SK-N-SH (cell line): ENCODE measurements at regions not wholly inside any gene's neighbourhood (a gene's known extent, or its start where the extent isn't known, plus 50 kb on each side); places are given as distances from the start of the nearest gene placed in this dataset.

Experiments used
- CTCF ChIA-PET: fragments of 300-600, 350-600 bp; formaldehyde crosslinking; extraction: SDS; loops from one replicate; lab custom pipeline; 2021; lab: Yijun Ruan, JAX
- POLR2A ChIA-PET: fragments of 350-600 bp; sonication (Branson Sonifier 250); formaldehyde crosslinking; extraction: SDS; loops from one replicate; lab custom pipeline; 2020; ENCODE audit warnings: antibody characterized with exemption, inconsistent platforms; lab: Yijun Ruan, JAX
- DNase-seq: peaks from one replicate; pipeline ENCODE4 v3.0.0; 2012
- H2AFZ ChIP-seq: fragments of 200-600 bp; sonication (generic); 2 replicates; pipeline ENCODE4 v1.8.1; 2016; ENCODE audit warnings: antibody characterized with exemption, mild to moderate bottlenecking, low read depth
- H3F3A ChIP-seq: fragments of 200-600 bp; sonication (generic); replicated peaks from 2 replicates; pipeline ENCODE3; 2016; ENCODE audit warnings: antibody characterized with exemption, mild to moderate bottlenecking; ENCODE audit not compliant: insufficient read depth
- H3K27ac ChIP-seq, 2 experiments: fragments of 200-500 bp in 1 of 2; fragments of 200-600 bp in 1 of 2; sonication (Bioruptor generic) in 1 of 2; sonication (generic), shearing (Covaris generic) in 1 of 2; 2 replicates each; pipeline versions ENCODE4 v1.5.1 to v1.6.1; 2014 to 2016; ENCODE audit warnings: low read depth in 2 of 2, inconsistent platforms in 1 of 2, low read length in 1 of 2, mild to moderate bottlenecking in 1 of 2, mixed read lengths in 1 of 2
- H3K27me3 ChIP-seq: fragments of 200-600 bp; sonication (generic), shearing (Covaris generic); 2 replicates; pipeline ENCODE4 v1.6.1; 2016; ENCODE audit warnings: mixed run types; ENCODE audit not compliant: insufficient read depth
- H3K36me3 ChIP-seq, 2 experiments: fragments of 200-500 bp in 1 of 2; fragments of 200-600 bp in 1 of 2; sonication (Bioruptor generic) in 1 of 2; sonication (generic) in 1 of 2; replicated peaks in 1 of 2; 2 replicates each; pipeline versions ENCODE3 to v1.5.1; 2014 to 2016; ENCODE audit warnings: low read length in 1 of 2, mild to moderate bottlenecking in 1 of 2; ENCODE audit not compliant: insufficient read depth in 2 of 2, control insufficient read depth in 1 of 2
- H3K4me1 ChIP-seq, 2 experiments: fragments of 200-500 bp in 1 of 2; fragments of 200-600 bp in 1 of 2; sonication (Bioruptor generic) in 1 of 2; sonication (generic), shearing (Covaris generic) in 1 of 2; 2 replicates each; pipeline versions ENCODE4 v1.5.1 to v1.6.1; 2014 to 2016; ENCODE audit warnings: low read depth in 1 of 2, low read length in 1 of 2, mixed run types in 1 of 2; ENCODE audit not compliant: insufficient read depth in 2 of 2, control insufficient read depth in 1 of 2
- H3K4me2 ChIP-seq: fragments of 200-600 bp; sonication (generic), shearing (Covaris generic); 2 replicates; pipeline ENCODE4 v1.6.1; 2017; ENCODE audit warnings: mixed run types
- H3K4me3 ChIP-seq, 2 experiments: fragments of 200-500 bp in 1 of 2; fragments of 200-600 bp in 1 of 2; sonication (Bioruptor generic) in 1 of 2; sonication (generic), shearing (Covaris generic) in 1 of 2; 2 replicates each; pipeline versions ENCODE4 v1.5.1 to v1.8.1; 2014 to 2016; ENCODE audit warnings: low read depth in 2 of 2, inconsistent platforms in 1 of 2, low read length in 1 of 2, mild to moderate bottlenecking in 1 of 2, mixed read lengths in 1 of 2, moderate library complexity in 1 of 2
- H3K79me2 ChIP-seq: fragments of 200-600 bp; sonication (generic); 2 replicates; pipeline ENCODE4 v1.8.1; 2017; ENCODE audit warnings: mild to moderate bottlenecking; ENCODE audit not compliant: insufficient read depth
- H3K9ac ChIP-seq: fragments of 200-600 bp; sonication (generic); 2 replicates; pipeline ENCODE4 v1.6.1; 2017; ENCODE audit warnings: mixed run types
- H3K9me2 ChIP-seq: fragments of 200-600 bp; sonication (generic); 2 replicates; pipeline ENCODE4 v1.6.1; 2017; ENCODE audit warnings: mixed run types
- H3K9me3 ChIP-seq: fragments of 200-600 bp; sonication (generic); 2 replicates; pipeline ENCODE4 v1.6.1; 2017; ENCODE audit warnings: mixed run types, mild to moderate bottlenecking, moderate library complexity
- H4K20me1 ChIP-seq: fragments of 200-600 bp; sonication (generic); 2 replicates; pipeline ENCODE4 v1.6.1; 2017; ENCODE audit warnings: mild to moderate bottlenecking, mixed run types; ENCODE audit not compliant: insufficient read depth
- CHD2 ChIP-seq: fragments of 150-350 bp; IDR thresholded peaks from 2 replicates; pipeline ENCODE4 v1.6.1; 2018; ENCODE audit warnings: low read length; ENCODE audit not compliant: partially characterized antibody
- CTCF ChIP-seq: fragments of 200-600 bp; sonication (generic); IDR thresholded peaks from 2 replicates; pipeline ENCODE4 v1.6.1; 2017; ENCODE audit warnings: antibody characterized with exemption, mild to moderate bottlenecking, moderate library complexity
- ELF1 ChIP-seq: IDR thresholded peaks from 2 replicates; pipeline ENCODE4 v1.4.0; 2012
- EP300 ChIP-seq, 2 experiments: IDR thresholded peaks; 2 replicates each; pipeline versions ENCODE4 v1.4.0 to v1.6.1; 2012; ENCODE audit warnings: borderline replicate concordance in 1 of 2, low read depth in 1 of 2, low read length in 1 of 2
- EZH2phosphoT487 ChIP-seq: fragments of 200-600 bp; sonication (generic); IDR thresholded peaks from 2 replicates; pipeline ENCODE4 v1.6.1; 2017; ENCODE audit warnings: low read depth, mixed run types, mild to moderate bottlenecking, antibody characterized with exemption, moderate library complexity, borderline replicate concordance
- FOSL2 ChIP-seq: IDR thresholded peaks from 2 replicates; pipeline ENCODE4 v1.4.0; 2012; ENCODE audit warnings: low read depth, mild to moderate bottlenecking, moderate library complexity, borderline replicate concordance
- GATA2 ChIP-seq: sonication (generic); formaldehyde crosslinking; IDR thresholded peaks from 2 replicates; pipeline ENCODE4 v1.5.0; 2020; ENCODE audit warnings: mild to moderate bottlenecking, missing genetic modification reagents
- IRF3 ChIP-seq: fragments of 150-350 bp; IDR thresholded peaks from 2 replicates; pipeline ENCODE4 v1.6.1; 2016; ENCODE audit warnings: mild to moderate bottlenecking, low read depth, low read length
- MEF2A ChIP-seq: IDR thresholded peaks from 2 replicates; pipeline ENCODE4 v1.4.0; 2012; ENCODE audit warnings: low read depth, borderline replicate concordance
- NFIC ChIP-seq: IDR thresholded peaks from 2 replicates; pipeline ENCODE4 v1.4.0; 2012; ENCODE audit warnings: borderline replicate concordance
- NRF1 ChIP-seq: IDR thresholded peaks from 2 replicates; pipeline ENCODE4 v1.6.1; 2012; ENCODE audit warnings: low read depth, mild to moderate bottlenecking, low read length
- PBX3 ChIP-seq: IDR thresholded peaks from 2 replicates; pipeline ENCODE4; 2012
- POLR2AphosphoS5 ChIP-seq: IDR thresholded peaks from 2 replicates; pipeline ENCODE4 v1.6.1; 2012; ENCODE audit warnings: low read depth, low read length
- RCOR1 ChIP-seq: fragments of 150-350 bp; IDR thresholded peaks from 2 replicates; pipeline ENCODE4 v1.6.1; 2017; ENCODE audit warnings: antibody characterized with exemption, low read length
- RFX5 ChIP-seq: IDR thresholded peaks from 2 replicates; pipeline ENCODE4 v1.6.1; 2012; ENCODE audit warnings: mild to moderate bottlenecking, improper control_type of control experiment, low read length
- RXRA ChIP-seq: IDR thresholded peaks from 2 replicates; pipeline ENCODE4 v1.4.0; 2012; ENCODE audit warnings: low read depth, mild to moderate bottlenecking, borderline replicate concordance
- SIN3A ChIP-seq: IDR thresholded peaks from 2 replicates; pipeline ENCODE4 v1.6.1; 2012; ENCODE audit warnings: low read depth, mild to moderate bottlenecking, low read length, moderate library complexity, borderline replicate concordance
- SMC3 ChIP-seq: IDR thresholded peaks from 2 replicates; pipeline ENCODE4 v1.6.1; 2012; ENCODE audit warnings: low read depth, low read length, improper control_type of control experiment
- TEAD4 ChIP-seq: IDR thresholded peaks from 2 replicates; pipeline ENCODE4 v1.4.0; 2012; ENCODE audit warnings: mild to moderate bottlenecking, borderline replicate concordance; ENCODE audit not compliant: insufficient read depth
- ZBTB33 ChIP-seq: IDR thresholded peaks from 2 replicates; pipeline ENCODE4 v1.4.0; 2012; ENCODE audit warnings: low read depth, borderline replicate concordance
- WGBS: methylation state at CpG from one replicate; pipeline ENCODE4 v1.1.6; 2017; ENCODE audit warnings: low lambda C conversion rate; 5-methylcytosine and 5-hydroxymethylcytosine counted together

GRCh38 chr1:188557053-188557452, 1728.3 kb downstream of the PLA2G4A start:
- Histone ChIP-seq H3K27ac (no peak overlapping the region), H2AFZ (no peak overlapping the region), H3K4me2 (no peak overlapping the region), H3K27me3 (no peaks in the 10 kb centered on the region), H3K36me3 (no peaks in the 10 kb centered on the region), H3K9me3 (no peaks in the 10 kb centered on the region; the same call in 1 of the 2 replicates), H3F3A (peaks cover 4% of the 10 kb centered on the region), H3K79me2 (no peaks in the 10 kb centered on the region), H3K4me1 (no peaks in the 10 kb centered on the region), H3K9ac (no peak overlapping the region), H4K20me1 (no peaks in the 10 kb centered on the region), H3K4me3 (no peak overlapping the region), H3K9me2 (0 out of 2 replicates have a peak, but pooled peaks cover 6% of the 10 kb centered on the region)
- no peak for DNase-seq
- CTCF ChIA-PET: no interaction called here
- no peak for TF ChIP-seq SIN3A
- TF ChIP-seq MEF2A: no peak
- no peak for TF ChIP-seq FOSL2
- no peak for TF ChIP-seq NRF1
- TF ChIP-seq EP300 (IDR thresholded peaks at IDR 0.05; ENCODE audit: borderline replicate concordance in 1 of 2, low read depth in 1 of 2, low read length in 1 of 2): no peak
- no peak for TF ChIP-seq SMC3
- no peak for TF ChIP-seq NFIC
- no peak for TF ChIP-seq IRF3
- no peak for TF ChIP-seq EZH2phosphoT487
- POLR2A ChIA-PET: no interaction called here

- Histone ChIP-seq H4K20me1 (no peaks in the 10 kb centered on the region), H3K27ac (peak overlapping the region in 1 of 2 experiments; percentile 78; a peak in 1 of 4 replicates), H3K9me3 (no peaks in the 10 kb centered on the region), H3F3A (no peaks in the 10 kb centered on the region), H3K9me2 (no peaks in the 10 kb centered on the region), H3K4me3 (no peak overlapping the region), H3K4me1 (peaks cover 0 to 5% of the 10 kb centered on the region in 2 experiments; a peak in 2 of 4 replicates), H2AFZ (no peak overlapping the region), H3K4me2 (no peak overlapping the region), H3K27me3 (no peaks in the 10 kb centered on the region), H3K79me2 (no peaks in the 10 kb centered on the region), H3K9ac (no peak overlapping the region), H3K36me3 (no peaks in the 10 kb centered on the region)
- ChIA-PET CTCF (interaction anchor here (0.7 kb wide), 1 partner anchor 654 kb away, joined by 3 read pairs; no protein-coding TSS in a partner anchor), POLR2A (no interaction called here)
- DNase-seq: no peak
- 54% methylated on average over 2 of the region's 2 CpGs for WGBS
- TF ChIP-seq RCOR1: no peak
- no peak for TF ChIP-seq ZBTB33
- TF ChIP-seq NFIC: no peak
- no peak for TF ChIP-seq MEF2A
- no peak for TF ChIP-seq EZH2phosphoT487
- TF ChIP-seq FOSL2: no peak
- no peak for TF ChIP-seq ELF1
- TF ChIP-seq SIN3A: no peak
- TF ChIP-seq CHD2: no peak
- TF ChIP-seq RFX5: no peak
- TF ChIP-seq NRF1: no peak
- TF ChIP-seq TEAD4: no peak
- TF ChIP-seq POLR2AphosphoS5: no peak
- no peak for TF ChIP-seq CTCF
- no peak for TF ChIP-seq EP300 (IDR thresholded peaks at IDR 0.05; ENCODE audit: borderline replicate concordance in 1 of 2, low read depth in 1 of 2, low read length in 1 of 2)
- TF ChIP-seq RXRA: no peak
- no peak for TF ChIP-seq GATA2 (CRISPR knock-in tag)
- no peak for TF ChIP-seq PBX3
Observed at GRCh38 chr1:188582911-188583532, 1754.3 kb downstream of the PLA2G4A start.
